SK-N-SH treated with all-trans-retinoic acid at 6 μM for 48 hours (cell line): ENCODE measurements at regions not wholly inside any gene's neighbourhood (a gene's known extent, or its start where the extent isn't known, plus 50 kb on each side); places are given as distances from the start of the nearest gene placed in this dataset.

Experiments used
- ATAC-seq: fragments of 200-7000 bp; cut with Tn5 transposase; 3 replicates; pipeline ENCODE4 v1.9.1; 2020; ENCODE audit warnings: mild to moderate bottlenecking, moderate library complexity
- ARNTL ChIP-seq: fragments of 450-650 bp; formaldehyde crosslinking; IDR thresholded peaks from 2 replicates; pipeline ENCODE4 v1.5.0; 2020; ENCODE audit warnings: low read depth, mild to moderate bottlenecking, moderate library complexity, borderline replicate concordance
- BACH2 ChIP-seq: fragments of 250-450 bp; sonication (Bioruptor Pico); IDR thresholded peaks from 2 replicates; pipeline ENCODE4 v1.9.0; 2021; ENCODE audit warnings: mild to moderate bottlenecking, borderline replicate concordance
- CSDC2 ChIP-seq: fragments of 250-450 bp; sonication (Bioruptor Pico); IDR thresholded peaks from 2 replicates; pipeline ENCODE4 v1.5.0; 2020; ENCODE audit warnings: mild to moderate bottlenecking, moderate library complexity
- ESRRG ChIP-seq: fragments of 250-450 bp; sonication (Bioruptor Pico); IDR thresholded peaks from 2 replicates; pipeline ENCODE4 v1.6.1; 2021; ENCODE audit warnings: mild to moderate bottlenecking
- GLIS3 ChIP-seq: fragments of 250-450 bp; sonication (Bioruptor Pico); IDR thresholded peaks from 2 replicates; pipeline ENCODE4 v1.5.0; 2020; ENCODE audit warnings: mild to moderate bottlenecking, moderate library complexity
- ISL1 ChIP-seq: fragments of 250-450 bp; sonication (Bioruptor Pico); IDR thresholded peaks from 2 replicates; pipeline ENCODE4 v2.1.2; 2022; ENCODE audit warnings: mild to moderate bottlenecking, moderate library complexity
- POU6F1 ChIP-seq: fragments of 250-450 bp; sonication (Bioruptor Pico); IDR thresholded peaks from 2 replicates; pipeline ENCODE4 v1.8.0; 2021; ENCODE audit warnings: low read depth, mild to moderate bottlenecking, moderate library complexity, borderline replicate concordance
- PPARA ChIP-seq: fragments of 250-450 bp; sonication (Bioruptor Pico); IDR thresholded peaks from 2 replicates; pipeline ENCODE4 v1.5.0; 2020; ENCODE audit warnings: mild to moderate bottlenecking, borderline replicate concordance
- SNAI2 ChIP-seq: fragments of 250-450 bp; sonication (Bioruptor Pico); IDR thresholded peaks from 2 replicates; pipeline ENCODE4 v1.5.0; 2020; ENCODE audit warnings: mild to moderate bottlenecking, moderate library complexity
- TCF4 ChIP-seq: fragments of 250-450 bp; sonication (Bioruptor Pico); IDR thresholded peaks from 2 replicates; pipeline ENCODE4 v1.8.0; 2021; ENCODE audit warnings: mild to moderate bottlenecking, moderate library complexity, borderline replicate concordance
- TOX ChIP-seq: fragments of 250-450 bp; sonication (Bioruptor Pico); IDR thresholded peaks from 2 replicates; pipeline ENCODE4 v1.8.0; 2021; ENCODE audit warnings: mild to moderate bottlenecking, moderate library complexity, borderline replicate concordance
- ZC3H10 ChIP-seq: fragments of 250-450 bp; sonication (Bioruptor Pico); IDR thresholded peaks from 2 replicates; pipeline ENCODE4 v1.5.1; 2021; ENCODE audit warnings: mild to moderate bottlenecking, moderate library complexity
- ZFP3 ChIP-seq: fragments of 250-450 bp; sonication (Bioruptor Pico); IDR thresholded peaks from 2 replicates; pipeline ENCODE4 v1.5.0; 2020; ENCODE audit warnings: mild to moderate bottlenecking, moderate library complexity
- ZFP30 ChIP-seq: fragments of 450-650 bp; formaldehyde crosslinking; IDR thresholded peaks from 2 replicates; pipeline ENCODE4 v1.5.0; 2022; ENCODE audit warnings: mild to moderate bottlenecking, moderate library complexity
- ZNF70 ChIP-seq: fragments of 450-650 bp; formaldehyde crosslinking; IDR thresholded peaks from 2 replicates; pipeline ENCODE4 v1.5.0; 2020; ENCODE audit warnings: mild to moderate bottlenecking, moderate library complexity
- ZNF8 ChIP-seq: fragments of 450-650 bp; formaldehyde crosslinking; IDR thresholded peaks from 2 replicates; pipeline ENCODE4 v1.5.0; 2020; ENCODE audit warnings: mild to moderate bottlenecking, moderate library complexity
- TF ChIP-seq, protein P1 (sequence below): fragments of 250-450 bp; sonication (Bioruptor Pico); IDR thresholded peaks from 2 replicates; pipeline ENCODE4 v1.5.1; 2021; ENCODE audit warnings: mild to moderate bottlenecking, moderate library complexity
- TF ChIP-seq, protein P2 (sequence below): fragments of 250-450 bp; sonication (Bioruptor Pico); IDR thresholded peaks from 2 replicates; pipeline ENCODE4 v1.8.0; 2020; ENCODE audit warnings: mild to moderate bottlenecking, moderate library complexity, borderline replicate concordance
- TF ChIP-seq, protein P3 (sequence below): fragments of 250-450 bp; sonication (Bioruptor Pico); IDR thresholded peaks from 2 replicates; pipeline ENCODE4 v1.5.1; 2020; ENCODE audit warnings: low read depth, mild to moderate bottlenecking, moderate library complexity
- TF ChIP-seq, protein P4 (sequence below): fragments of 250-450 bp; sonication (Bioruptor Pico); IDR thresholded peaks from 2 replicates; pipeline ENCODE4 v1.5.0; 2020; ENCODE audit warnings: mild to moderate bottlenecking, moderate library complexity

DNA sequence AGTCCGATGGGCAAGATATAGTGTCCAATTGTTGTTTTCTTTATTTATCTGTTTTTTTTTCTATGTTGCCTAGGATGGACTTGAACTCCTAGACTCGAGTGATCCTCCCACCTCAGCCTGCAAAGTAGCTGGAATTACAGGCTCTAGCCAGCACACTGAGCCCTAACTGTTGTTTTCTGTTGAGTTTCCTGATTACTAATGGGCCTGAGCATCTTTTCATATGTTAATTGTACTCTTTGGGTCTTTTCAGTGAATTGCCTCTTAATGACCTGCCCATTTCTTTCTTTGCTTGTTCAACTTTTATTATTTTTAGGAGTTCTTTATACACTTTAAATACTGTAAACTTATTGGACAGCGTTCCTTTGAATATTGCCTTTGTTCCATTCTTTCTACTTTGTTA is 213.0 kb downstream of the HS3ST3B1 start:
- ATAC-seq, result no peak
- TF ChIP-seq, protein P1, sequence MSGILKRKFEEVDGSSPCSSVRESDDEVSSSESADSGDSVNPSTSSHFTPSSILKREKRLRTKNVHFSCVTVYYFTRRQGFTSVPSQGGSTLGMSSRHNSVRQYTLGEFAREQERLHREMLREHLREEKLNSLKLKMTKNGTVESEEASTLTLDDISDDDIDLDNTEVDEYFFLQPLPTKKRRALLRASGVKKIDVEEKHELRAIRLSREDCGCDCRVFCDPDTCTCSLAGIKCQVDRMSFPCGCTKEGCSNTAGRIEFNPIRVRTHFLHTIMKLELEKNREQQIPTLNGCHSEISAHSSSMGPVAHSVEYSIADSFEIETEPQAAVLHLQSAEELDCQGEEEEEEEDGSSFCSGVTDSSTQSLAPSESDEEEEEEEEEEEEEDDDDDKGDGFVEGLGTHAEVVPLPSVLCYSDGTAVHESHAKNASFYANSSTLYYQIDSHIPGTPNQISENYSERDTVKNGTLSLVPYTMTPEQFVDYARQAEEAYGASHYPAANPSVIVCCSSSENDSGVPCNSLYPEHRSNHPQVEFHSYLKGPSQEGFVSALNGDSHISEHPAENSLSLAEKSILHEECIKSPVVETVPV (CRISPR knock-in tag), result no peak
- TF ChIP-seq ARNTL (CRISPR knock-in tag) (no peak), TOX (no peak), ZNF8 (CRISPR knock-in tag) (no peak), SNAI2 (CRISPR knock-in tag) (no peak), BACH2 (CRISPR knock-in tag) (no peak), ZFP30 (CRISPR knock-in tag) (no peak), ZNF70 (CRISPR knock-in tag) (no peak), CSDC2 (no peak)
- TF ChIP-seq, protein P2, sequence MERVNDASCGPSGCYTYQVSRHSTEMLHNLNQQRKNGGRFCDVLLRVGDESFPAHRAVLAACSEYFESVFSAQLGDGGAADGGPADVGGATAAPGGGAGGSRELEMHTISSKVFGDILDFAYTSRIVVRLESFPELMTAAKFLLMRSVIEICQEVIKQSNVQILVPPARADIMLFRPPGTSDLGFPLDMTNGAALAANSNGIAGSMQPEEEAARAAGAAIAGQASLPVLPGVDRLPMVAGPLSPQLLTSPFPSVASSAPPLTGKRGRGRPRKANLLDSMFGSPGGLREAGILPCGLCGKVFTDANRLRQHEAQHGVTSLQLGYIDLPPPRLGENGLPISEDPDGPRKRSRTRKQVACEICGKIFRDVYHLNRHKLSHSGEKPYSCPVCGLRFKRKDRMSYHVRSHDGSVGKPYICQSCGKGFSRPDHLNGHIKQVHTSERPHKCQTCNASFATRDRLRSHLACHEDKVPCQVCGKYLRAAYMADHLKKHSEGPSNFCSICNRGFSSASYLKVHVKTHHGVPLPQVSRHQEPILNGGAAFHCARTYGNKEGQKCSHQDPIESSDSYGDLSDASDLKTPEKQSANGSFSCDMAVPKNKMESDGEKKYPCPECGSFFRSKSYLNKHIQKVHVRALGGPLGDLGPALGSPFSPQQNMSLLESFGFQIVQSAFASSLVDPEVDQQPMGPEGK, result no peak
- TF ChIP-seq, protein P3, sequence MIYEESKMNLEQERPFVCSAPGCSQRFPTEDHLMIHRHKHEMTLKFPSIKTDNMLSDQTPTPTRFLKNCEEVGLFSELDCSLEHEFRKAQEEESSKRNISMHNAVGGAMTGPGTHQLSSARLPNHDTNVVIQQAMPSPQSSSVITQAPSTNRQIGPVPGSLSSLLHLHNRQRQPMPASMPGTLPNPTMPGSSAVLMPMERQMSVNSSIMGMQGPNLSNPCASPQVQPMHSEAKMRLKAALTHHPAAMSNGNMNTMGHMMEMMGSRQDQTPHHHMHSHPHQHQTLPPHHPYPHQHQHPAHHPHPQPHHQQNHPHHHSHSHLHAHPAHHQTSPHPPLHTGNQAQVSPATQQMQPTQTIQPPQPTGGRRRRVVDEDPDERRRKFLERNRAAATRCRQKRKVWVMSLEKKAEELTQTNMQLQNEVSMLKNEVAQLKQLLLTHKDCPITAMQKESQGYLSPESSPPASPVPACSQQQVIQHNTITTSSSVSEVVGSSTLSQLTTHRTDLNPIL (CRISPR knock-in tag), result no peak

- no peak for TF ChIP-seq ZFP3 (CRISPR knock-in tag)
- TF ChIP-seq TCF4, result no peak
- no peak for TF ChIP-seq GLIS3 (CRISPR knock-in tag)
- TF ChIP-seq ISL1 (CRISPR knock-in tag), result no peak
- TF ChIP-seq ESRRG (CRISPR knock-in tag), result no peak
- TF ChIP-seq ARNTL (CRISPR knock-in tag), result no peak
- TF ChIP-seq, protein P3 (CRISPR knock-in tag), result no peak
- no peak for TF ChIP-seq ZFP30 (CRISPR knock-in tag)
- TF ChIP-seq ZC3H10 (CRISPR knock-in tag), result no peak
- no peak for TF ChIP-seq ZNF70 (CRISPR knock-in tag)
- TF ChIP-seq, protein P1 (CRISPR knock-in tag), result no peak
- no peak for TF ChIP-seq SNAI2 (CRISPR knock-in tag)
- no peak for ATAC-seq
These were observed 209.3 kb downstream of the HS3ST3B1 start for GRCh38 chr17:14510136-14510535.

DNA sequence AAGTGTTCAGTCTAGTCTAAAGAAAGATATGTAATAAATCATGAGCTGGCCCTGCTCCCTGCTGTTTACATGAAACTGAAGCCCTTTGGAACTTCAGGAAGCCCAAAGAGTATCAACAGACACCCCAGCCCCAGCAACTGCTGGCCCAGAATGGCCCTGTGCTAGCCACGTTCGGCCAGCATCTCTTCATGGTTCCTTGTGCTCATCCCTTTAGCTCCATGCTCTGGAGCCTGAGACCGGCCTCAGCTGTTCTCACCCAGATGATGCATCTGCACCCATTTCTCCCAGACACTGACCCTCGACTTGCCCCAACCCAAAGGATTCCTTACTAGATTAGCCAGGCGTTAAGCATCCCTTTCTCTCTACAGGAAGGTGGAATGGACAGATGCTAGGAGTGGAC is 207.3 kb downstream of the HS3ST3B1 start:
- ATAC-seq, result no peak
- TF ChIP-seq ISL1 (CRISPR knock-in tag) (no peak), ZFP3 (CRISPR knock-in tag) (no peak), TOX (no peak), SNAI2 (CRISPR knock-in tag) (no peak)
- TF ChIP-seq, protein P4, sequence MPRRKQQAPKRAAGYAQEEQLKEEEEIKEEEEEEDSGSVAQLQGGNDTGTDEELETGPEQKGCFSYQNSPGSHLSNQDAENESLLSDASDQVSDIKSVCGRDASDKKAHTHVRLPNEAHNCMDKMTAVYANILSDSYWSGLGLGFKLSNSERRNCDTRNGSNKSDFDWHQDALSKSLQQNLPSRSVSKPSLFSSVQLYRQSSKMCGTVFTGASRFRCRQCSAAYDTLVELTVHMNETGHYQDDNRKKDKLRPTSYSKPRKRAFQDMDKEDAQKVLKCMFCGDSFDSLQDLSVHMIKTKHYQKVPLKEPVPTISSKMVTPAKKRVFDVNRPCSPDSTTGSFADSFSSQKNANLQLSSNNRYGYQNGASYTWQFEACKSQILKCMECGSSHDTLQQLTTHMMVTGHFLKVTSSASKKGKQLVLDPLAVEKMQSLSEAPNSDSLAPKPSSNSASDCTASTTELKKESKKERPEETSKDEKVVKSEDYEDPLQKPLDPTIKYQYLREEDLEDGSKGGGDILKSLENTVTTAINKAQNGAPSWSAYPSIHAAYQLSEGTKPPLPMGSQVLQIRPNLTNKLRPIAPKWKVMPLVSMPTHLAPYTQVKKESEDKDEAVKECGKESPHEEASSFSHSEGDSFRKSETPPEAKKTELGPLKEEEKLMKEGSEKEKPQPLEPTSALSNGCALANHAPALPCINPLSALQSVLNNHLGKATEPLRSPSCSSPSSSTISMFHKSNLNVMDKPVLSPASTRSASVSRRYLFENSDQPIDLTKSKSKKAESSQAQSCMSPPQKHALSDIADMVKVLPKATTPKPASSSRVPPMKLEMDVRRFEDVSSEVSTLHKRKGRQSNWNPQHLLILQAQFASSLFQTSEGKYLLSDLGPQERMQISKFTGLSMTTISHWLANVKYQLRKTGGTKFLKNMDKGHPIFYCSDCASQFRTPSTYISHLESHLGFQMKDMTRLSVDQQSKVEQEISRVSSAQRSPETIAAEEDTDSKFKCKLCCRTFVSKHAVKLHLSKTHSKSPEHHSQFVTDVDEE (CRISPR knock-in tag), result no peak

GRCh38 chr17:14506364-14506763 is 205.5 kb downstream of the HS3ST3B1 start:
- ATAC-seq, result no peak
- TF ChIP-seq ZNF70 (CRISPR knock-in tag), result no peak
- no peak for TF ChIP-seq PPARA (CRISPR knock-in tag)
- TF ChIP-seq SNAI2 (CRISPR knock-in tag), result no peak
- no peak for TF ChIP-seq ZFP3 (CRISPR knock-in tag)
- TF ChIP-seq, protein P1 (CRISPR knock-in tag), result no peak
- TF ChIP-seq CSDC2, result no peak
- TF ChIP-seq, protein P3 (CRISPR knock-in tag), result no peak
- TF ChIP-seq BACH2 (CRISPR knock-in tag), result no peak
- no peak for TF ChIP-seq POU6F1
- no peak for TF ChIP-seq ISL1 (CRISPR knock-in tag)
- no peak for TF ChIP-seq ZFP30 (CRISPR knock-in tag)
